Osteoblast (primary cell): ENCODE measurements at regions not wholly inside any gene's neighbourhood (a gene's known extent, or its start where the extent isn't known, plus 50 kb on each side); places are given as distances from the start of the nearest gene placed in this dataset.

Source experiments
- DNase-seq: peaks from one replicate; pipeline ENCODE4 v3.0.0; 2011; ENCODE audit warnings: low spot score, mixed read lengths; ENCODE audit not compliant: insufficient read length; ENCODE audit errors: missing footprints
- H2AFZ ChIP-seq: 2 replicates; pipeline ENCODE4 v1.6.0; 2011; ENCODE audit warnings: mild to moderate bottlenecking, low read length
- H3K27ac ChIP-seq: 2 replicates; pipeline ENCODE4 v1.5.1; 2011; ENCODE audit warnings: mild to moderate bottlenecking, low read depth, low read length, moderate library complexity
- H3K27me3 ChIP-seq: 2 replicates; pipeline ENCODE4 v1.6.0; 2012; ENCODE audit warnings: mild to moderate bottlenecking, control low read depth, inconsistent platforms, low read length, moderate library complexity; ENCODE audit not compliant: insufficient read depth
- H3K36me3 ChIP-seq: 2 replicates; pipeline ENCODE4 v1.5.1; 2011; ENCODE audit warnings: mild to moderate bottlenecking, low read length, control low read depth, moderate library complexity; ENCODE audit not compliant: insufficient read depth
- H3K4me1 ChIP-seq: 2 replicates; pipeline ENCODE4 v1.5.1; 2011; ENCODE audit warnings: mild to moderate bottlenecking, low read length, control low read depth, moderate library complexity; ENCODE audit not compliant: insufficient read depth
- H3K4me2 ChIP-seq: 2 replicates; pipeline ENCODE4 v1.6.0; 2011; ENCODE audit warnings: mild to moderate bottlenecking, low read length; ENCODE audit not compliant: insufficient read depth
- H3K4me3 ChIP-seq: fragments of 200-600 bp; sonication (generic); 3 replicates; pipeline ENCODE4 v1.5.1; 2012; ENCODE audit warnings: mild to moderate bottlenecking, low read length, inconsistent platforms; ENCODE audit not compliant: insufficient read depth
- H3K79me2 ChIP-seq: 2 replicates; pipeline ENCODE4 v1.6.0; 2012; ENCODE audit warnings: mild to moderate bottlenecking, low read length, control low read depth, inconsistent platforms; ENCODE audit not compliant: insufficient read depth
- H3K9me3 ChIP-seq: 2 replicates; pipeline ENCODE4 v1.5.1; 2011; ENCODE audit warnings: low read depth, low read length, control low read depth
- H4K20me1 ChIP-seq: 2 replicates; pipeline ENCODE4 v1.6.0; 2012; ENCODE audit warnings: mild to moderate bottlenecking, low read length, control low read depth; ENCODE audit not compliant: insufficient read depth
- CTCF ChIP-seq: IDR thresholded peaks from 2 replicates; pipeline ENCODE4 v1.5.1; 2011; ENCODE audit warnings: mild to moderate bottlenecking, low read depth, low read length, moderate library complexity; ENCODE audit errors: extremely low read depth

- H4K20me1 ChIP-seq: no peaks in the 10 kb centered on the region
- H3K27ac ChIP-seq: no peak overlapping the region
- H3K79me2 ChIP-seq: no peaks in the 10 kb centered on the region
- H3K4me1 ChIP-seq: no peaks in the 10 kb centered on the region
- H3K27me3 ChIP-seq: no peaks in the 10 kb centered on the region
- no peak overlapping the region for H2AFZ ChIP-seq
- no peak for DNase-seq
- no peaks in the 10 kb centered on the region for H3K36me3 ChIP-seq
- no peak overlapping the region for H3K4me2 ChIP-seq
- no peak for TF ChIP-seq CTCF
- H3K4me3 ChIP-seq: no peak overlapping the region
- H3K9me3 ChIP-seq: no peaks in the 10 kb centered on the region
Observed at GRCh38 chr3:72776-73175, 123.8 kb upstream of the CHL1 start.

- Histone ChIP-seq H3K4me1 (no peaks in the 10 kb centered on the region), H3K4me3 (no peak overlapping the region), H3K9me3 (no peaks in the 10 kb centered on the region), H3K27me3 (no peaks in the 10 kb centered on the region), H2AFZ (no peak overlapping the region), H3K4me2 (no peak overlapping the region), H3K36me3 (no peaks in the 10 kb centered on the region), H3K79me2 (no peaks in the 10 kb centered on the region), H4K20me1 (no peaks in the 10 kb centered on the region), H3K27ac (no peak overlapping the region)
- TF ChIP-seq CTCF: no peak
- no peak for DNase-seq
Observed at GRCh38 chr3:73271-73670, 123.3 kb upstream of the CHL1 start.

- Histone ChIP-seq H3K27me3 (no peaks in the 10 kb centered on the region), H2AFZ (no peak overlapping the region), H3K27ac (no peak overlapping the region), H3K4me3 (no peak overlapping the region), H4K20me1 (no peaks in the 10 kb centered on the region), H3K4me2 (no peak overlapping the region), H3K79me2 (no peaks in the 10 kb centered on the region), H3K4me1 (no peaks in the 10 kb centered on the region), H3K36me3 (no peaks in the 10 kb centered on the region), H3K9me3 (no peaks in the 10 kb centered on the region)
- DNase-seq: no peak
- TF ChIP-seq CTCF: no peak
Observed at GRCh38 chr3:74676-75243, 121.8 kb upstream of the CHL1 start.

- Histone ChIP-seq H4K20me1 (no peaks in the 10 kb centered on the region), H3K4me3 (no peak overlapping the region), H3K27me3 (no peaks in the 10 kb centered on the region), H3K4me2 (no peak overlapping the region), H3K79me2 (no peaks in the 10 kb centered on the region), H3K4me1 (no peaks in the 10 kb centered on the region), H3K36me3 (no peaks in the 10 kb centered on the region), H2AFZ (no peak overlapping the region), H3K27ac (no peak overlapping the region), H3K9me3 (no peaks in the 10 kb centered on the region)
- TF ChIP-seq CTCF: no peak
- no peak for DNase-seq
Observed at GRCh38 chr3:75260-75659, 121.3 kb upstream of the CHL1 start.
